NB4 (cell line): ENCODE measurements at regions not wholly inside any gene's neighbourhood (a gene's known extent, or its start where the extent isn't known, plus 50 kb on each side); places are given as distances from the start of the nearest gene placed in this dataset.

Experiments used
- MYC ChIP-seq: IDR thresholded peaks from 2 replicates; pipeline ENCODE4 v1.6.1; 2011; ENCODE audit warnings: low read depth, low read length
- POLR2A ChIP-seq: IDR thresholded peaks from 2 replicates; pipeline ENCODE4 v1.6.1; 2011; ENCODE audit warnings: mild to moderate bottlenecking; ENCODE audit not compliant: insufficient read length; ENCODE audit errors: extremely low read depth
- TF ChIP-seq, protein P1 (sequence below): IDR thresholded peaks from one replicate; pipeline ENCODE4 v1.5.1; 2012; ENCODE audit warnings: low read depth, low read length

DNA sequence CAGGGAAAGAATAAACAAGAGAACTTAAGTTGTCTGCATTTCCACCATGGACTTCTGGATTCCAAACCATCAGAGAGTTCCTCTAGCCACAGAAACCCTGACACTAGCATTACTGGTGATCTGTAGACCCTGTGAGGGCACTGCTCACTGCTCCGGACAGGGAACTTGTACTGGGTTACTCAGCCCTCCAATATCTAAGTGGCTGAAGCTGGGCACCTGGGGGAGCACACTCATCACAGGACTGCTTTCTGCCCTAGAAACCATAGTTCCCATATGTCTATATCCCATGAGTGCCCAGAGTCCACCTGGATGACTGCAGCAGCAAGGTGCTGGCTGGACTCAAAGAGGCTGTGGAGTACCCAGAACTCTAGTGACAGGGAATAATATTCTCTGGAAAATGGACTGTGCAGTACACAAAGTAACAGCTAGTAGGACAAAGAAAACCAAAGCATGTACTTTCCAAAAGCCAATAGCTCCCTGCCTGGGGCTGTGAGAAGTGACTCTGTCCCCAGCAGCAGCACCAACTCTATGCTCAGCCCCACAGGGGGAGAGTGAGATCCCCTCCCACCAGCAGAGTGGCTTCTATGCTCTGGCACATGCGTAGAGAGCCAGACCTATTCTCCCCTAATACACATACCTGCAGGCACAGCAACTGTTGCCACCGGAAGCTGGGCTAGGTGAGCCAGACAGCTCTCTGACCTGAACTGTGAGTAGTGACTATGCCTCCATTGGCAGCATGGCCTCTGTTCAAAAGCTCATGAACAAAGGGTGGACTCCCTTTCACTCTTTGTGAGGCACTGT lies 472.9 kb upstream of the FTMT start:
- no peak for TF ChIP-seq POLR2A
- TF ChIP-seq, protein P1, sequence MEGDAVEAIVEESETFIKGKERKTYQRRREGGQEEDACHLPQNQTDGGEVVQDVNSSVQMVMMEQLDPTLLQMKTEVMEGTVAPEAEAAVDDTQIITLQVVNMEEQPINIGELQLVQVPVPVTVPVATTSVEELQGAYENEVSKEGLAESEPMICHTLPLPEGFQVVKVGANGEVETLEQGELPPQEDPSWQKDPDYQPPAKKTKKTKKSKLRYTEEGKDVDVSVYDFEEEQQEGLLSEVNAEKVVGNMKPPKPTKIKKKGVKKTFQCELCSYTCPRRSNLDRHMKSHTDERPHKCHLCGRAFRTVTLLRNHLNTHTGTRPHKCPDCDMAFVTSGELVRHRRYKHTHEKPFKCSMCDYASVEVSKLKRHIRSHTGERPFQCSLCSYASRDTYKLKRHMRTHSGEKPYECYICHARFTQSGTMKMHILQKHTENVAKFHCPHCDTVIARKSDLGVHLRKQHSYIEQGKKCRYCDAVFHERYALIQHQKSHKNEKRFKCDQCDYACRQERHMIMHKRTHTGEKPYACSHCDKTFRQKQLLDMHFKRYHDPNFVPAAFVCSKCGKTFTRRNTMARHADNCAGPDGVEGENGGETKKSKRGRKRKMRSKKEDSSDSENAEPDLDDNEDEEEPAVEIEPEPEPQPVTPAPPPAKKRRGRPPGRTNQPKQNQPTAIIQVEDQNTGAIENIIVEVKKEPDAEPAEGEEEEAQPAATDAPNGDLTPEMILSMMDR: no peak
- TF ChIP-seq MYC: no peak
